OCI-LY7 (cell line): ENCODE measurements at regions not wholly inside any gene's neighbourhood (a gene's known extent, or its start where the extent isn't known, plus 50 kb on each side); places are given as distances from the start of the nearest gene placed in this dataset.

Experiments used
- BruUV-seq: library from RNA; stranded (reverse); fragments of 400-500 nt; replicated peaks from 2 replicates; lab custom pipeline; 2021; lab: Mats Ljungman, UMichigan
- CTCF ChIA-PET: fragments of 300-600 bp; sonication (Branson Sonifier 250); formaldehyde crosslinking; loops from one replicate; lab custom pipeline; 2022; ENCODE audit warnings: antibody characterized with exemption; ENCODE audit not compliant: unreplicated experiment; lab: Charles Lee
- POLR2A ChIA-PET: fragments of 300-600 bp; sonication (Branson Sonifier 250); formaldehyde crosslinking; loops from one replicate; lab custom pipeline; 2022; ENCODE audit warnings: antibody characterized with exemption; lab: Charles Lee
- DNase-seq: peaks from one replicate; pipeline ENCODE4 v3.0.0-alpha.2; 2015; ENCODE audit warnings: low spot score
- H2AFZ ChIP-seq: fragments of 200-600 bp; sonication (generic), shearing (Covaris generic); 2 replicates; pipeline ENCODE4 v1.6.1; 2014; ENCODE audit warnings: mild to moderate bottlenecking, antibody characterized with exemption, low read length, moderate library complexity
- H3K27ac ChIP-seq: fragments of 200-600 bp; sonication (generic); 2 replicates; pipeline ENCODE4 v1.5.1; 2014; ENCODE audit warnings: mixed run types, low read depth, mild to moderate bottlenecking, moderate library complexity, low read length, inconsistent platforms; ENCODE audit not compliant: poor library complexity, severe bottlenecking
- H3K36me3 ChIP-seq: fragments of 200-600 bp; sonication (generic); 2 replicates; pipeline ENCODE4 v1.6.1; 2014; ENCODE audit warnings: mild to moderate bottlenecking, antibody characterized with exemption, low read length, moderate library complexity, mixed read lengths; ENCODE audit not compliant: insufficient read depth
- H3K4me1 ChIP-seq: fragments of 200-600 bp; sonication (generic); 2 replicates; pipeline ENCODE4 v1.5.1; 2014; ENCODE audit warnings: mild to moderate bottlenecking, low read length; ENCODE audit not compliant: insufficient read depth, poor library complexity, severe bottlenecking
- H3K4me2 ChIP-seq: fragments of 200-600 bp; sonication (generic); 2 replicates; pipeline ENCODE4 v1.6.1; 2014; ENCODE audit warnings: mild to moderate bottlenecking, low read length
- H3K4me3 ChIP-seq: fragments of 200-600 bp; sonication (generic); 2 replicates; pipeline ENCODE4 v1.5.1; 2014; ENCODE audit warnings: mild to moderate bottlenecking, low read depth, low read length; ENCODE audit not compliant: poor library complexity, severe bottlenecking
- H3K79me2 ChIP-seq: fragments of 200-600 bp; sonication (generic); 2 replicates; pipeline ENCODE4 v1.6.1; 2016; ENCODE audit warnings: low read depth, mild to moderate bottlenecking, low read length, moderate library complexity, mixed read lengths; ENCODE audit not compliant: insufficient read depth
- H3K9me2 ChIP-seq: fragments of 200-600 bp; sonication (generic); 2 replicates; pipeline ENCODE4 v1.6.1; 2016; ENCODE audit warnings: mild to moderate bottlenecking, low read length, mixed read lengths; ENCODE audit not compliant: insufficient read depth
- H3K9me3 ChIP-seq: fragments of 200-600 bp; sonication (generic); 2 replicates; pipeline ENCODE4 v1.6.1; 2014; ENCODE audit warnings: mild to moderate bottlenecking, mixed run types, low read length, mixed read lengths
- H4K20me1 ChIP-seq: fragments of 200-600 bp; sonication (generic); 2 replicates; pipeline ENCODE4 v1.6.1; 2014; ENCODE audit warnings: mild to moderate bottlenecking, antibody characterized with exemption, low read length, moderate library complexity, mixed read lengths; ENCODE audit not compliant: insufficient read depth
- CTCF ChIP-seq: fragments of 200-600 bp; sonication (generic); conservative IDR thresholded peaks from 2 replicates; pipeline ENCODE4 v1.5.1; 2014; ENCODE audit warnings: mild to moderate bottlenecking, antibody characterized with exemption, low read length, moderate library complexity, mixed read lengths
- EZH2phosphoT487 ChIP-seq: fragments of 200-600 bp; sonication (generic); IDR thresholded peaks from 2 replicates; pipeline ENCODE4 v1.6.1; 2018; ENCODE audit warnings: low read depth, borderline replicate concordance, mild to moderate bottlenecking, mixed run types, antibody characterized with exemption, low read length, moderate library complexity, mixed read lengths
- intact Hi-C: fragments of 100-400 bp; cut with micrococcal nuclease; formaldehyde crosslinking; loops from one replicate; pipeline ENCODE4 v1.10.0; 2022; ENCODE audit not compliant: unreplicated experiment

- no peak for DNase-seq
- Histone ChIP-seq H3K4me2 (no peak overlapping the region), H3K36me3 (no peaks in the 10 kb centered on the region), H2AFZ (no peak overlapping the region), H3K9me2 (no peaks in the 10 kb centered on the region), H3K79me2 (no peaks in the 10 kb centered on the region), H3K4me3 (no peak overlapping the region), H3K9me3 (no peaks in the 10 kb centered on the region), H3K27ac (no peak overlapping the region), H3K4me1 (no peaks in the 10 kb centered on the region), H4K20me1 (no peaks in the 10 kb centered on the region)
- intact Hi-C loops: no loop called here
- CTCF ChIA-PET: no interaction called here
- BruUV-seq: no TSS peak
- TF ChIP-seq EZH2phosphoT487: no peak
- TF ChIP-seq CTCF: no peak
- POLR2A ChIA-PET: no interaction called here
These were observed 64.0 kb upstream of the KCNN2 start for GRCh38 chr5:114297915-114298314.

GRCh38 chr5:114305402-114306207, 56.3 kb upstream of the KCNN2 start:
- Histone ChIP-seq H3K36me3 (no peaks in the 10 kb centered on the region), H3K4me3 (no peak overlapping the region), H3K27ac (no peak overlapping the region), H3K4me2 (no peak overlapping the region), H3K4me1 (no peaks in the 10 kb centered on the region), H4K20me1 (no peaks in the 10 kb centered on the region), H3K9me2 (no peaks in the 10 kb centered on the region), H2AFZ (no peak overlapping the region), H3K9me3 (no peaks in the 10 kb centered on the region), H3K79me2 (no peaks in the 10 kb centered on the region)
- ChIA-PET POLR2A (no interaction called here), CTCF (no interaction called here)
- DNase-seq: peak; percentile 18
- intact Hi-C loops: no loop called here
- no TSS peak for BruUV-seq
- peak; percentile 70 for TF ChIP-seq CTCF
- no peak for TF ChIP-seq EZH2phosphoT487

GRCh38 chr5:114308017-114308416, 53.9 kb upstream of the KCNN2 start:
- CTCF ChIA-PET: no interaction called here

More at GRCh38 chr5:114308017-114308416, 53.9 kb upstream of the KCNN2 start:
- DNase-seq: no peak
- Histone ChIP-seq H3K4me3 (no peak overlapping the region), H3K79me2 (no peaks in the 10 kb centered on the region), H3K36me3 (no peaks in the 10 kb centered on the region), H3K9me3 (no peaks in the 10 kb centered on the region), H3K9me2 (no peaks in the 10 kb centered on the region), H4K20me1 (no peaks in the 10 kb centered on the region), H2AFZ (no peak overlapping the region), H3K4me2 (no peak overlapping the region), H3K27ac (no peak overlapping the region), H3K4me1 (no peaks in the 10 kb centered on the region)
- BruUV-seq: no TSS peak
- TF ChIP-seq CTCF: no peak
- TF ChIP-seq EZH2phosphoT487: no peak
- POLR2A ChIA-PET: interaction anchor here (0.6 kb wide), 1 partner anchor 1870 kb away, joined by 3 read pairs; no protein-coding TSS in a partner anchor
- intact Hi-C loops: no loop called here
